ENCODE measurements at regions not wholly inside any gene's neighbourhood (a gene's known extent, or its start where the extent isn't known, plus 50 kb on each side); places are given as distances from the start of the nearest gene placed in this dataset.
"Not testable (repeated sequence)": the region's sequence is repeated elsewhere in the genome, so short reads cannot be mapped to it uniquely, and the experiment has no call there.

GRCh38 chr21:9572782-9573181 is 948.6 kb upstream of the TPTE start:
- FAIRE-seq, result not testable (repeated sequence)

DNA sequence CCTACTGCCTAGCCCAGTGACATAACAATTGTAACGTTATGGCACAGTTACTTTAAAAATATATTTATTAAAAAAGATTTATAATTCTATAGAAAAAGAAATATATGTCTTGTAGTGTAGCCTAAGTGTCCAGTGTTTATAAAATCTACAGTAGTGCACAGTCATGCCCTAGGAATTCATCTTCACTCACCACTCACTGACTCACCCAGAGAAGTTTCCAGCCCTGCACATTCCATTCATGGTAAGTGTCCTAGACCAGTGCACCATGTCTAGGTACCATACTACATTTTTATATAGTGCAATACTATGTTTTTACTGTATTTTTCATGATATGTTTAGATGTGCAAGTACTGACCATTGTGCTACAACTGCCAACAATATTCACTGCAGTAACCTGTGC is 947.9 kb upstream of the TPTE start:
- not testable (repeated sequence) for FAIRE-seq

DNA sequence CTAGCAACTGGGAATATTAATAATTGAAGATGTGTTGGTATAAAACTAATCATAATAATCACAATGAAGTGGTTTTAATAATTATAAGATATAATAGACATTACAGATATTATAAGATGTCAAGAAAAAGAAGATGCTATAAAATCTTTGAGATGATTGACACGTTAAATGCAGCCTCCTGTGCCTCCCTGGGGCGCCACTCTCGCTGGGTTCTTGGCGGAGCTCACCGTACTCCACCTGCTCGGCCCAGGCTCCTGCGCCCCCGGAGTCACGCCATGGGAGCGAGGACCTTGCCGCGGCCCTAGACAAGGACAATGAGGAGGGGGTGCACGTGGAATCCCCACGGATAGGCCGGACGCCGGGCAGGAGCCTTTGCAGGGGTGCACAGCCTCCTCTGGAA is 942.1 kb upstream of the TPTE start:
- not testable (repeated sequence) for FAIRE-seq

DNA sequence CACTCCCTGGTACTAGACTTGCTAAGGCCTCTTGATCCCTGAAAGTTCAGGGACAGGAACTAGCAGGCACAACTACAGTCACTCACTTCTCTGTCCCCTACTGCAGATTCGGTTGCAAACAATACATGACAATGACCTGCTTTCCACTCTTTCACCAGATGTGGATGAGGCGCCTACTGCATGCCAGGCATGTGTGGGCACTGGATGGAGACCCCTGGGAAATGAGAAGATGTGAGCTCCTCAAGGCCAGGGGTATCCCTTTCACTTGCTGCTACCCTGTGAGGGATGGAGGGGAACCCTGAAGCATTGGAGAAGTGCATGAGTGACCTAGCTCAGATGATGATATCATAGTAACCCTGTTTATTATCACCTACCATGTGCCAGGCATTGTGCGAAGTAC is 933.4 kb upstream of the TPTE start:
- not testable (repeated sequence) for FAIRE-seq

- FAIRE-seq, result not testable (repeated sequence)
Observed at GRCh38 chr21:9592591-9592990, 928.8 kb upstream of the TPTE start.

GRCh38 chr21:9593646-9594045 is 927.7 kb upstream of the TPTE start:
- FAIRE-seq, result not testable (repeated sequence)

DNA sequence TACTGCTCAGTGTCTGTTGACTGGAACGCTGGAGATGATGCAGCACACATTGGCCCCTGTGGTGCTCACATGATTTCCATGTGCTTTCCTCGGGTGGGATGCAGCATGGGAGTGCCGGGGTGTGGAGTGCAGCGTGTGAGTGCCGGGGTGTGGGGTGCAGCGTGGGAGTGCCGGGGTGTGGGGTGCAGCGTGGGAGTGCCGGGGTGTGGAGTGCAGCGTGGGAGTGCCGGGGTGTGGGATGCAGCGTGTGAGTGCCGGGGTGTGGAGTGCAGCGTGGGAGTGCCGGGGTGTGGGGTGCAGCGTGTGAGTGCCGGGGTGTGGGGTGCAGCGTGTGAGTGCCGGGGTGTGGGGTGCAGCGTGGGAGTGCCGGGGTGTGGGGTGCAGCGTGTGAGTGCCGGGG is 907.4 kb upstream of the TPTE start:
- not testable (repeated sequence) for FAIRE-seq

DNA sequence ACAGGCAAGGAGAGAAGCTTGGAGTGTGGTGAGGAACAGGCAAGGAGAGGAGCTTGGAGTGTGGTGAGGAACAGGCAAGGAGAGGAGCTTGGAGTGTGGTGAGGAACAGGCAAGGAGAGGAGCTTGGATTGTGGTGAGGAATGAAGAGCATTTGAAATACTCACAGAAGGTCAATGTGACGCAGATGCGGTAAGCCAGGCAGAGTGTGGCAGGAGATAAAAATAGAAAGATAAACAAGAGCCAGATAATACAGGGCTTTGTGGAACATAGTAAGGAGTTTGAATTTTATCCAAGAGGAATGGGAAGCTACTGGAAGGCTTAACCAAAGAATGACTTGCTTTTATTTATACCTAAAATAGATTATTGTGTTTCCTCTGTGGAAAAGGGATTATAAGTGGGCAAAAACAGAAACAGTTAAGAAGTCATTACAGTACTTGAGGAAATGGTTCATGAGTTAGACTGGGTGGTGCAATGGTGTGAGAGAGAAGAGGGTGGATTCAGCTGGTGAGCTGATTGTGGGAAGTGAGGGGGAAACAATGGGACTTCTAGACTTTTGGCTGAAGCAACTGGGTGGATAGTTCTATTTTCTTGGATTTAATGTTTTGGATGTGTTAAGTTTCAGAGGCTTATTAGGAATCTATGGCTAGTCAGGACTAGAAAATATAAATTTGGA is 900.1 kb upstream of the TPTE start:
- FAIRE-seq, result not testable (repeated sequence)

DNA sequence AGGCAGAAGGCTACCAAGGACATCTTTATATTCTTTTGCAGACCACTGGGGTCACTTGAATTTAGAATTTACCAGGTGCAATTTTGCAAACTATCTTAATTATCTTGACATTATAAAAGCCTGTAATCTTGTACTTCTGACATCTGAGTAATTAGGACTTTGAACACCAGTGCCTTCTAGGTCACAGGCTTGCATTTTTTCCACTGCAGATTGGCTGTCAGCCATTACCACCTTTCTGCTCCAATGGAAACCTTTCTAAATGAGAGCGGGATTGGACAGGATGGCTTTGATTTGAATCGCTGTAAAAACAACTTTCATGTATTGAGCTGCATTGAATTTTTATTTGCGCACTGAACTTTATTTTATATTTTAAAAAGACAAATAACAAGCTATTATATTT is 893.3 kb upstream of the TPTE start:
- not testable (repeated sequence) for FAIRE-seq

GRCh38 chr21:9647409-9647808 is 874.0 kb upstream of the TPTE start:
- not testable (repeated sequence) for FAIRE-seq

DNA sequence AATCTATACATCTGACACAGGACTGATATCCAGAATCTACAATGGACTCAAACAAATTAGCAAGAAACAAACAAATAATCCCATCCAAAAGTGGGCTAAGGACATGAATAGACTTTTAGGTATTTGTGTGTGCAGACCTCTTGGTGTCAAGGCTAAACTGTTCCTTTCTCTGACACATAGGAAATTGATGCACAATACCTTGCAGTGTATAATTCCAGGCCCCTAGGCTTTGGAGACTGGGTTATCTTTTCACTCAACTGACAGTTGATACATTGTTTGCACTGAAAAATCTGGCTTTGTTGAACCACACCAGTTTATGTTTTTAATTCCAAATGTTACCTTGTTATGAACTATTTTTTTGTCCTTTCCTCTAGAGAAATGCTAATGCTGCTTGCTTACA is 873.1 kb upstream of the TPTE start:
- FAIRE-seq, result not testable (repeated sequence)

DNA sequence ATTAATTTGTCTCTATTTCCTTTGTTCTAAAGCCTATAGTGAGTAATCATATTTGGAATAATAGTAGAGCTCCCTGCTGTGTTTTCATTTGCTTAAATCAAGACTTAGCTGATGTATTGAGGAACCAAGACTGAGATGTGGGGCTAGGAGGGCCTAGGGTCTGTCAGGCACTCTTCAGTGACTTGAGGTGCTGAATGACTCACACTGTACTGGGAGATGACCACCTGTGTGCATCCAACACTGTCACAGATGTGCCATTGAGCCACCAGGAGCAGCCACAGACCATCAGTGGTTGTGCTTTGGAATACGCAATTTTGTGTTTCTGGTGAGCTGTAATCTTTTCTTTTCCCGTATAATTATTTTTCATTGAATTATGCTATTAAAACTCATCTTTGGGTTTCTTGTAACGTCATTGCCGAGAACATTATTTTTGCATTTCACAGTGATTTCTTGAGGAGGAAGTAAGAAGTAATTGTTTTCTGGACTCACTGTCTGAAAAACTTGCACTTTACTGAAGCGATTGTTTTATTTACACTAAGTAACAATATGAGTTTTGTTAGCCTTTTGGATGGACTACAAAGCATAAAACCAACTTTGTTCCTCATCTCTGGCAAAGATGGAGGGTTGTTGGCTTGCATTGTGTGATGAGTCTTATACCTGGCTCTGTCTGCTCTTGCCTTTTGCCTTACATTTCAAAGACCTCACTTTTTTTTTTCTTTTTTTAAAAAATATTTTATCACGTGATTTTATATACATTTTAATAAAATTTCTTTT is 872.2 kb upstream of the TPTE start:
- not testable (repeated sequence) for FAIRE-seq

DNA sequence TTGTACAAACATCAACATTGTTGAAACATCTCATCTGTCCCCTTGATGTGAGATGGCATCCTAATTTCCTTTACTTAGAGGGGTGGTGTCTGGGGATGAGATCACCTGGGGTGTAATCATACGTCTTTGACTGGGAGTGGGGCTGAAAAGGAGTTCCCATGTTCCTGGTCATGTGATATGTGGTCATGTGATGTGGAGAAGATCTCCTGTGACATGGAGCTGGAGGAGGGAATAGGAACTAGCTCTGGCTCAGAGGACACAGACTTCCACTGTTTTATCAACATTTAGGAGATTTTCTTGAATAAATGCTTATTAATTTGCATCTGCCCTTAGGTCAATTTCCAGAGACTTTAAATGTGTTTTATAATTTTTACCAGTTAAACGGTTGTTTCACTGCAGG is 868.6 kb upstream of the TPTE start:
- not testable (repeated sequence) for FAIRE-seq

DNA sequence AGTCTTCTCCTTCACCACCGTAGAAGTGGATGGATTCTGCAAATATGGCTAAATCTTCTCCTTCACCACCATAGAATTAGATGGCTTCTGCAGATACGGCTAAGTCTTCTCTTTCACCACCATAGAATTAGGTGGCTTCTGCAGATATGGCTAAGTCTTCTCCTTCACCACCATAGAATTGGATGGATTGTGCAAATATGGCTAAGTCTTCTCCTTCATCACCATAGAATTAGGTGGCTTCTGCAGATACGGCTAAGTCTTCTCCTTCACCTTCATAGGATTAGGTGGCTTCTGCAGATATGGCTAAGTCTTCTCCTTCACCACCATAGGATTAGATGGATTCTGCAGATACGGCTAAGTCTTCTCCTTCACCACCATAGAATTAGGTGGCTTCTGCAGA is 866.2 kb upstream of the TPTE start:
- FAIRE-seq, result not testable (repeated sequence)

DNA sequence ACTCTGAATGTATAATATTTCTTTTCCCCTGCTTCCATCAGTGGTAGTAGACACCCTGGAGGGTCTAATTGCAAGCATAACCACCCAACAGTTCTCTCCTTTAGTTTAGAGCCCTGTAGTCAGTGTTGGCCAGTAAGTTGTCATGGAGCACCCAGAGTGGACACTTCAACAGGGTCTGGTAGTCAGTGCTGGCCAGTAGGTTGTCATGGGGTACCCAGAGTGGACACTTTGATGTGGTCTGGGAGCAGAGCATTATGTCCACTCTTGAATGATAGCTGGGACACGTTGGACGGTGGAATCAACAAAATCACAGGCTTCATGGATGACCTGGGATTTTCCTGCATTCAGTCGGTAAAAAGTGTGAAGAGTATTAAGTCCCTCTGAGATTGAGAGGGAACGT is 864.9 kb upstream of the TPTE start:
- FAIRE-seq, result not testable (repeated sequence)

GRCh38 chr21:9657779-9658178 is 863.6 kb upstream of the TPTE start:
- not testable (repeated sequence) for FAIRE-seq

DNA sequence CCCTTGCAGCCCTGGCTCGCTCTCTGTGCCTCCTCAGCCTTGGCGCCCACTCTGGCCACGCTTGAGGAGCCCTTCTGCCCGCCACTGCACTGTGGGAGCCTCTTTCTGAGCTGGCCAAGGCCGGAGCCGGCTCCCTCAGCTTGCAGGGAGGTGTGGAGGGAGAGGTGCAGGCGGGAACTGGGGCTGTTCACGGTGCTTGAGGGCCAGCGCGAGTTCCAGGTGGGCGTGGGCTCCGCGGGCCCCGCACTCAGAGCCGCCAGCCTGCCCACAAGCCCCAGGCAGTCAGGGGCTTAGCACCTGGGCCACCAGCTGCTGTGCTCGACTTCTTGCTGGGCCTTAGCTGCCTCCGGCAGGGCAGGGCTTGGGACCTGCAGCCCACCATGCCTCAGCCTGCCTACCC is 861.5 kb upstream of the TPTE start:
- FAIRE-seq, result not testable (repeated sequence)

DNA sequence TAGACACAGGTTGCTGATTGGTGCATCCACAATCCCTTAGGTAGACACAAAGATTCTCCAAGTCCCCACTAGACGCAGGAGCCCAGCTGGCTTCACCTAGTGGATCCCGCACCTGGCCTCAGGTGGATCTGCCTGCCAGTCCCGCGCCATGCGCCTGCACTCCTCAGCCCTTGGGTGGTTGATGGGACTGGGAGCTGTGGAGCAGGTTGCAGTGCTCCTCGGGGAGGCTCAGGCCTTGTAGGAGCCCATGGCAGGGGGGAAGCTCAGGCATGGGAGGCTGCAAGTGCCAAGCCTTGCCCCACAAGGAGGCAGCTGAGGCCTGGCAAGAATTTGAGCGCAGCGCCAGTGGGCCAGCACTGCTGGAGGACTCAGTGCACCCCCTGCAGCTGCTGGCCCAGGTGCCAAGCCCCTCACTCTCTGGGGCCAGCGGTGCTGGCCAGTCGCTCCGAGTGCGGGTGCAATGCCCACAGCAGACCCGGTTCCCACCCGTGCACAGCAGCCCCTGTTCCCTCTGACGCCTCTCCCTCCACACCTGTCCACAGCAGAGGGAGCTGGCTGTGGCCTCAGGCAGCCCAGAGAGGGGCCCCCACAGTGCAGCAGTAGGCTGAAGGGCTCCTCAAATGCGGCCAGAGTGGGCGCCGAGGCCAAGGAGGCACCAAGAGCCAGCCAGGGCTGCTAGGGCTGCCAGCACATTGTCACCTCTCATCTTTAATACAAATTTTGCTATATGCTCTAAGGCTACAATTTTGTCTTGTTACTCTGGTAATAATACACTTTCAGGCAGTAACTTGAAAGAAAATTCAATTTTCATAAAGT is 857.3 kb upstream of the TPTE start:
- not testable (repeated sequence) for FAIRE-seq

DNA sequence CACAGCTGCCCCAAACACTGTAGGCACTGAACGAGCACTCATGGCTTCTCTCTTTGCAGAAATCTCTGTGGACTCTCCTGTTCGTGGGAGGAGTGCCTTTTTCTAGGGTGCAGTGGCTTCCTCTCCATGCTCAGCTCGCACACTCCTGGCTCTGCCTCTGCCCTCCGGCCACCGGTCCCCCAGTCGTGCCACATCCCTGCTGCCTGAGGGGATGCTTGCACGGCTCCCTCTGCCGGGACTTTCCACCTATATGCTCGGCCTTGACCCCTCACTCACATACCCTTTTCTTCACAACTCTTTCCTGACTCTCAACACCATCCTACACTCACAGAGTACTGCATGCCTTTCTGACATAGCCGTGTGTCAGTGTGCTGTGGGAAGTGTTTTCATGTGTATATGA is 845.6 kb upstream of the TPTE start:
- not testable (repeated sequence) for FAIRE-seq

DNA sequence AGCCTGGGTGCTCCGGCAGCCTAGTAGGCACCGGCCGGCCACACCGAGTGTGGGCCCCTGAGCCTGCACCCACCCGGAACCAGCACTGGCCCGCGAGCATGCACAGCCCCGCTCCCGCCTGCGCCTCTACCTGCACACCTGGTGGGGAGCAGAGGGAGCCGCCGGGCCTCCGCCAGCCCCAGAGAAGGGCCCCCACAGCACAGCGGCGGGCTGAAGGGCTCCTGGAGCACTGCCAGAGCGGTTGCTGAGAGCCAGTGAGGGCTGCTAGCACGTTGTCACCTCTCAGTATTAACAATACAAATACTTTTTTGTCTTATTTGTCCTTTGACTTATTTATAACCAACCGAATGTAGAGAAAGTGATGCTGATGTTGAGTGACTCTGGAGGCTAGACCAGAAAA is 842.4 kb upstream of the TPTE start:
- FAIRE-seq, result not testable (repeated sequence)

DNA sequence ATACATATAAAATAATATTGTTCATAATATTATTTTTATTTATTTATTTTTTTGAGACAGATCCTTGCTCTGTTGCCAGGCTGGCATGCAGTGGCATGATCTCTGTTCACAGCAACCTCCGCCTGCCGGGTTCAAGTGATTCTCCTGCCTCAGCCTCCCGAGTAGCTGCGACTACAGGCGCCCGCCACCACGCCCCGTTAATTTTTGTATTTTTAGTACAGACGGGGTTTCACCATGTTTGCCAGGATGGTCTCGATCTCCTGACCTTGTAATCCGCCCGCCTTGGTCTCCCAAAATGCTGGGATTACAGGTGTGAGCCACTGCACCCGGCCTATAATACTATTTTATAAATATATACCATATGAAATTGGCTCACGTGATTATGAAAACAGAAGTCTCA is 832.4 kb upstream of the TPTE start:
- FAIRE-seq, result not testable (repeated sequence)

DNA sequence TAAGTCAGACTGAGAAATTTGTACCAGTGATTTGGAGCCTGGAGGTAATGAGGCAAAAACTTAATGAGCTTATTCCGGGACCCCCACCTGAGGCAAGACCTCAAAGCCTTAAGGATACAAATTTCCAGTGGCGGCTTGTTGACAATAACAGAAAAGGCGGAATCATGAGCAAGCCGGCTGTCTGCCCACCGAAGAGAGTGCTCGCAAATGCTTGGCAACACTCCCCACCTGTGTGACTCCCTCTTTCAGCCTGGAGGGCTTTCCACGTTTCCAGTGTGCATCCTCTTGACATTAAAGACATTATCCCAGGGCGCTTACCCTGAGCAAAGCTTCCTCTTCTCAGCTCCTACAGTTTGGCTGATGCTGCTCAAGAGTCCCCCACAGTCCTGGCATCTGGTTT is 830.4 kb upstream of the TPTE start:
- not testable (repeated sequence) for FAIRE-seq

DNA sequence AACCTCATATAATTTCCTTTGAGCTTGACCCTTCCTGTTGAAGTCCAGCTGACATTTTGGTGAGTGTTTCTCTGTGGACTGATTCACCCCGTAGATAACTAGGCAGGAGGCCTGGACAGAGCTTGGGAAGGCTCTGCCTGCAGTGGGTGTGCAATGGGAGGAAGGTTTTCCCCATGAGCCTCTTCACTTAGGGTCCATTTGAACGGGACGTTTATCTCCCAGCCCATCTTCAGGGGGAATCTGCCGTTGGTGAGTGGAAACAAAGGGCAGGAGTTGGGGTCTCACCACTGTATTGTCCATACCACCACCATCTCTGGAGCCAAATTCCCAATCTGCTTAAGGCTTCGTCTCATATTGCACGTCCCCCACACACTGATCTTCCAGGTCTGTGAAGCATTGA is 825.6 kb upstream of the TPTE start:
- FAIRE-seq, result not testable (repeated sequence)
